ENCODE measurements at regions not wholly inside any gene's neighbourhood (a gene's known extent, or its start where the extent isn't known, plus 50 kb on each side); places are given as distances from the start of the nearest gene placed in this dataset.

- no peak for TF ChIP-seq CTCF (IDR thresholded peaks at IDR 0.05)
- no peak for TF ChIP-seq POLR2A (IDR thresholded peaks at IDR 0.05)
Measured at GRCh38 chr12:87054226-87054625, 798.0 kb upstream of the MGAT4C start.
